Activated naive CD8-positive, alpha-beta T cell treated with anti-CD3 and anti-CD28 coated beads, Interleukin-2, amount 10 ng/mL, durations not matched to agents 7 days and 5 days (primary cell): ENCODE measurements at regions not wholly inside any gene's neighbourhood (a gene's known extent, or its start where the extent isn't known, plus 50 kb on each side); places are given as distances from the start of the nearest gene placed in this dataset.

Source experiments
- ATAC-seq: fragments of 150-1000 bp; cut with Tn5 transposase; one replicate; pipeline ENCODE4 v1.10.0; 2021; ENCODE audit warnings: low read depth, moderate library complexity
- POLR2A ChIA-PET: fragments of 350-600 bp; sonication (Branson Sonifier 250); formaldehyde crosslinking; loops from one replicate; lab custom pipeline; 2021; ENCODE audit warnings: antibody characterized with exemption; lab: Charles Lee
- DNase-seq: peaks from one replicate; pipeline ENCODE4 v3.0.0; 2021
- H3K27ac Mint-ChIP-seq: one replicate; pipeline ENCODE4 v1.8.0; 2022; ENCODE audit warnings: mild to moderate bottlenecking, mixed read lengths
- H3K27me3 Mint-ChIP-seq: one replicate; pipeline ENCODE4 v1.8.0; 2022; ENCODE audit warnings: mild to moderate bottlenecking, moderate library complexity, mixed read lengths
- H3K36me3 Mint-ChIP-seq: one replicate; pipeline ENCODE4 v1.8.0; 2021; ENCODE audit warnings: mild to moderate bottlenecking, mixed read lengths
- H3K4me1 Mint-ChIP-seq: one replicate; pipeline ENCODE4 v1.8.0; 2021; ENCODE audit warnings: mixed read lengths
- H3K4me3 Mint-ChIP-seq: one replicate; pipeline ENCODE4 v1.8.0; 2022; ENCODE audit warnings: mild to moderate bottlenecking, moderate library complexity, mixed read lengths
- H3K9me3 Mint-ChIP-seq: one replicate; pipeline ENCODE4 v1.8.0; 2021; ENCODE audit warnings: mixed read lengths

- POLR2A ChIA-PET, result no interaction called here
- DNase-seq (no peak), ATAC-seq (no peak)
- no peaks in the 10 kb centered on the region for H3K36me3 Mint-ChIP-seq
- H3K27me3 Mint-ChIP-seq, result no peaks in the 10 kb centered on the region
- H3K9me3 Mint-ChIP-seq, result no peaks in the 10 kb centered on the region
- H3K4me3 Mint-ChIP-seq, result no peak overlapping the region
- H3K27ac Mint-ChIP-seq, result no peak overlapping the region
- H3K4me1 Mint-ChIP-seq, result no peaks in the 10 kb centered on the region
Observed at GRCh38 chr5:2306711-2307110, 424.0 kb upstream of the IRX4 start.

- POLR2A ChIA-PET, result no interaction called here
- no peak overlapping the region for H3K4me3 Mint-ChIP-seq
- H3K27me3 Mint-ChIP-seq, result peaks cover 2% of the 10 kb centered on the region
- DNase-seq, result no peak
- no peak for ATAC-seq
- H3K27ac Mint-ChIP-seq, result no peak overlapping the region
- no peaks in the 10 kb centered on the region for H3K4me1 Mint-ChIP-seq
- H3K36me3 Mint-ChIP-seq, result no peaks in the 10 kb centered on the region
- no peaks in the 10 kb centered on the region for H3K9me3 Mint-ChIP-seq
Observed at GRCh38 chr5:2303431-2304100, 420.8 kb upstream of the IRX4 start.

GRCh38 chr5:2302169-2302568, 419.4 kb upstream of the IRX4 start:
- Mint-ChIP-seq H3K36me3 (no peaks in the 10 kb centered on the region), H3K27me3 (peaks cover 2% of the 10 kb centered on the region), H3K4me3 (no peak overlapping the region), H3K4me1 (no peaks in the 10 kb centered on the region), H3K27ac (no peak overlapping the region), H3K9me3 (no peaks in the 10 kb centered on the region)
- ATAC-seq, result no peak
- POLR2A ChIA-PET, result no interaction called here
- DNase-seq, result no peak

GRCh38 chr5:2300861-2301574, 418.3 kb upstream of the IRX4 start:
- ATAC-seq (no peak), DNase-seq (no peak)
- Mint-ChIP-seq H3K9me3 (no peaks in the 10 kb centered on the region), H3K27me3 (peaks cover 2% of the 10 kb centered on the region), H3K4me3 (no peak overlapping the region), H3K4me1 (no peaks in the 10 kb centered on the region), H3K27ac (no peak overlapping the region), H3K36me3 (no peaks in the 10 kb centered on the region)
- POLR2A ChIA-PET, result no interaction called here

GRCh38 chr5:2300421-2300820, 417.7 kb upstream of the IRX4 start:
- no peak for DNase-seq
- H3K27ac Mint-ChIP-seq, result no peak overlapping the region
- no peaks in the 10 kb centered on the region for H3K9me3 Mint-ChIP-seq
- POLR2A ChIA-PET, result no interaction called here
- no peak overlapping the region for H3K4me3 Mint-ChIP-seq
- no peak for ATAC-seq
- no peaks in the 10 kb centered on the region for H3K36me3 Mint-ChIP-seq
- H3K27me3 Mint-ChIP-seq, result peaks cover 2% of the 10 kb centered on the region
- H3K4me1 Mint-ChIP-seq, result no peaks in the 10 kb centered on the region

GRCh38 chr5:2299388-2300220, 416.9 kb upstream of the IRX4 start:
- Mint-ChIP-seq H3K27ac (no peak overlapping the region), H3K9me3 (no peaks in the 10 kb centered on the region), H3K4me3 (no peak overlapping the region), H3K4me1 (no peaks in the 10 kb centered on the region), H3K36me3 (no peaks in the 10 kb centered on the region), H3K27me3 (peaks cover 2% of the 10 kb centered on the region)
- DNase-seq (no peak), ATAC-seq (no peak)
- POLR2A ChIA-PET, result no interaction called here

- no peaks in the 10 kb centered on the region for H3K36me3 Mint-ChIP-seq
- H3K4me3 Mint-ChIP-seq, result no peak overlapping the region
- H3K27me3 Mint-ChIP-seq, result peaks cover 2% of the 10 kb centered on the region
- no peak overlapping the region for H3K27ac Mint-ChIP-seq
- DNase-seq (no peak), ATAC-seq (no peak)
- POLR2A ChIA-PET, result no interaction called here
- H3K9me3 Mint-ChIP-seq, result no peaks in the 10 kb centered on the region
- no peaks in the 10 kb centered on the region for H3K4me1 Mint-ChIP-seq
Observed at GRCh38 chr5:2298781-2299180, 416.1 kb upstream of the IRX4 start.

GRCh38 chr5:2297991-2298390, 415.3 kb upstream of the IRX4 start:
- Mint-ChIP-seq H3K4me3 (no peak overlapping the region), H3K27ac (no peak overlapping the region), H3K27me3 (peaks cover 2% of the 10 kb centered on the region), H3K4me1 (no peaks in the 10 kb centered on the region), H3K9me3 (no peaks in the 10 kb centered on the region), H3K36me3 (no peaks in the 10 kb centered on the region)
- ATAC-seq (no peak), DNase-seq (no peak)
- POLR2A ChIA-PET, result no interaction called here

- no peaks in the 10 kb centered on the region for H3K4me1 Mint-ChIP-seq
- H3K4me3 Mint-ChIP-seq, result no peak overlapping the region
- H3K27ac Mint-ChIP-seq, result no peak overlapping the region
- POLR2A ChIA-PET, result no interaction called here
- DNase-seq (no peak), ATAC-seq (no peak)
- H3K36me3 Mint-ChIP-seq, result no peaks in the 10 kb centered on the region
- no peaks in the 10 kb centered on the region for H3K27me3 Mint-ChIP-seq
- H3K9me3 Mint-ChIP-seq, result no peaks in the 10 kb centered on the region
Observed at GRCh38 chr5:2295476-2295875, 412.8 kb upstream of the IRX4 start.

GRCh38 chr5:2293906-2294305, 411.2 kb upstream of the IRX4 start:
- no peak overlapping the region for H3K4me3 Mint-ChIP-seq
- H3K27ac Mint-ChIP-seq, result no peak overlapping the region
- no peaks in the 10 kb centered on the region for H3K27me3 Mint-ChIP-seq
- ATAC-seq (no peak), DNase-seq (no peak)
- POLR2A ChIA-PET, result no interaction called here
- H3K36me3 Mint-ChIP-seq, result no peaks in the 10 kb centered on the region
- H3K9me3 Mint-ChIP-seq, result no peaks in the 10 kb centered on the region
- no peaks in the 10 kb centered on the region for H3K4me1 Mint-ChIP-seq

- H3K27ac Mint-ChIP-seq, result no peak overlapping the region
- POLR2A ChIA-PET, result no interaction called here
- H3K4me1 Mint-ChIP-seq, result no peaks in the 10 kb centered on the region
- no peak for DNase-seq
- H3K27me3 Mint-ChIP-seq, result no peaks in the 10 kb centered on the region
- H3K36me3 Mint-ChIP-seq, result no peaks in the 10 kb centered on the region
- no peaks in the 10 kb centered on the region for H3K9me3 Mint-ChIP-seq
- H3K4me3 Mint-ChIP-seq, result no peak overlapping the region
- no peak for ATAC-seq
Observed at GRCh38 chr5:2291146-2291840, 408.6 kb upstream of the IRX4 start.

GRCh38 chr5:2289380-2289779, 406.7 kb upstream of the IRX4 start:
- H3K27ac Mint-ChIP-seq, result no peak overlapping the region
- no peaks in the 10 kb centered on the region for H3K27me3 Mint-ChIP-seq
- DNase-seq (no peak), ATAC-seq (no peak)
- H3K4me1 Mint-ChIP-seq, result no peaks in the 10 kb centered on the region
- no peaks in the 10 kb centered on the region for H3K36me3 Mint-ChIP-seq
- POLR2A ChIA-PET, result no interaction called here
- no peaks in the 10 kb centered on the region for H3K9me3 Mint-ChIP-seq
- no peak overlapping the region for H3K4me3 Mint-ChIP-seq

- POLR2A ChIA-PET, result no interaction called here
- DNase-seq, result no peak
- H3K27me3 Mint-ChIP-seq, result no peaks in the 10 kb centered on the region
- H3K4me3 Mint-ChIP-seq, result no peak overlapping the region
- ATAC-seq, result no peak
- H3K9me3 Mint-ChIP-seq, result no peaks in the 10 kb centered on the region
- H3K4me1 Mint-ChIP-seq, result no peaks in the 10 kb centered on the region
- no peak overlapping the region for H3K27ac Mint-ChIP-seq
- no peaks in the 10 kb centered on the region for H3K36me3 Mint-ChIP-seq
Observed at GRCh38 chr5:2288968-2289367, 406.2 kb upstream of the IRX4 start.
